IMR-90 (cell line): ENCODE measurements at regions not wholly inside any gene's neighbourhood (a gene's known extent, or its start where the extent isn't known, plus 50 kb on each side); places are given as distances from the start of the nearest gene placed in this dataset.

Experiments used
- ATAC-seq: fragments of 200-7000 bp; cut with Tn5 transposase; 2 replicates; pipeline ENCODE4 v1.9.1; 2020; ENCODE audit warnings: low read depth, mild to moderate bottlenecking, moderate library complexity
- BruUV-seq: library from RNA; stranded (reverse); fragments of 400-500 nt; replicated peaks from 2 replicates; lab custom pipeline; 2021; lab: Mats Ljungman, UMichigan
- CTCF ChIA-PET: fragments of 300-600 bp; formaldehyde crosslinking; extraction: SDS; loops from one replicate; lab custom pipeline; 2021; ENCODE audit warnings: antibody characterized with exemption; lab: Yijun Ruan, JAX
- POLR2A ChIA-PET: fragments of 300-600 bp; sonication (Branson Sonifier 250); formaldehyde crosslinking; loops from one replicate; lab custom pipeline; 2022; ENCODE audit warnings: antibody characterized with exemption; ENCODE audit not compliant: unreplicated experiment; lab: Charles Lee
- DNase-seq: peaks from one replicate; pipeline ENCODE4 v3.0.0; 2013
- H2AFZ ChIP-seq: replicated peaks from 2 replicates; pipeline ENCODE3; 2013; ENCODE audit warnings: low read length, mild to moderate bottlenecking; ENCODE audit not compliant: poor library complexity
- H2AK5ac ChIP-seq: 2 replicates; pipeline ENCODE4 v1.6.1; 2013; ENCODE audit warnings: low read depth, low read length, inconsistent platforms
- H2AK9ac ChIP-seq: replicated peaks from 2 replicates; pipeline ENCODE3; 2013; ENCODE audit warnings: mild to moderate bottlenecking, low read depth, low read length, moderate library complexity; ENCODE audit not compliant: poor library complexity
- H2BK120ac ChIP-seq: 2 replicates; pipeline ENCODE4 v1.6.1; 2013; ENCODE audit warnings: low read depth, low read length, inconsistent platforms
- H2BK15ac ChIP-seq: 3 replicates; pipeline ENCODE4 v1.6.1; 2013; ENCODE audit warnings: low read depth, low read length, inconsistent platforms
- H2BK20ac ChIP-seq: 2 replicates; pipeline ENCODE4 v1.6.1; 2013; ENCODE audit warnings: low read depth, mild to moderate bottlenecking, inconsistent platforms, low read length, moderate library complexity
- H2BK5ac ChIP-seq: 2 replicates; pipeline ENCODE4 v1.6.1; 2013; ENCODE audit warnings: mild to moderate bottlenecking, low read depth, low read length, inconsistent platforms; ENCODE audit not compliant: poor library complexity, severe bottlenecking
- H3K14ac ChIP-seq: replicated peaks from 2 replicates; pipeline ENCODE4 v1.6.1; 2013; ENCODE audit warnings: low read depth, low read length, inconsistent platforms
- H3K18ac ChIP-seq: 2 replicates; pipeline ENCODE4 v1.6.1; 2013; ENCODE audit warnings: low read depth, low read length, control low read depth
- H3K23ac ChIP-seq: 2 replicates; pipeline ENCODE4 v1.6.1; 2013; ENCODE audit warnings: low read depth, low read length, inconsistent platforms
- H3K27ac ChIP-seq: 2 replicates; pipeline ENCODE4 v1.5.1; 2013; ENCODE audit warnings: mild to moderate bottlenecking, control low read depth, low read length; ENCODE audit not compliant: insufficient read depth
- H3K27me3 ChIP-seq: 2 replicates; pipeline ENCODE4 v1.6.1; 2013; ENCODE audit warnings: low read length; ENCODE audit not compliant: control insufficient read depth, insufficient read depth
- H3K36me3 ChIP-seq: 2 replicates; pipeline ENCODE4 v1.6.1; 2013; ENCODE audit warnings: low read length, mixed read lengths; ENCODE audit not compliant: control insufficient read depth, insufficient read depth
- H3K4ac ChIP-seq: 2 replicates; pipeline ENCODE4 v1.6.1; 2013; ENCODE audit warnings: low read depth, low read length, inconsistent platforms
- H3K4me1 ChIP-seq: 2 replicates; pipeline ENCODE4 v1.6.1; 2013; ENCODE audit warnings: low read length, mixed read lengths; ENCODE audit not compliant: control insufficient read depth, insufficient read depth
- H3K4me2 ChIP-seq: 2 replicates; pipeline ENCODE4 v1.6.1; 2013; ENCODE audit warnings: low read depth, mild to moderate bottlenecking, control low read depth, low read length, moderate library complexity
- H3K4me3 ChIP-seq: 2 replicates; pipeline ENCODE4 v1.5.1; 2013; ENCODE audit warnings: low read depth, mild to moderate bottlenecking, control low read depth, low read length, moderate library complexity; ENCODE audit not compliant: insufficient read depth
- H3K56ac ChIP-seq: 2 replicates; pipeline ENCODE4 v1.6.1; 2013; ENCODE audit warnings: low read length, inconsistent platforms; ENCODE audit not compliant: insufficient read depth; ENCODE audit errors: extremely low read depth
- H3K79me1 ChIP-seq, 2 experiments: 2 replicates each; pipeline ENCODE4 v1.6.1; 2013; ENCODE audit warnings: low read length in 2 of 2, inconsistent platforms in 1 of 2, low read depth in 1 of 2
- H3K9ac ChIP-seq: 2 replicates; pipeline ENCODE4 v1.6.1; 2013; ENCODE audit warnings: low read depth, low read length, control low read depth
- H3K9me1 ChIP-seq: 2 replicates; pipeline ENCODE4 v1.6.1; 2013; ENCODE audit warnings: low read length, inconsistent platforms; ENCODE audit not compliant: insufficient read depth
- H3K9me3 ChIP-seq: 2 replicates; pipeline ENCODE4 v1.6.1; 2013; ENCODE audit warnings: low read length; ENCODE audit not compliant: control insufficient read depth, insufficient read depth
- H4K20me1 ChIP-seq: 2 replicates; pipeline ENCODE4 v1.6.1; 2013; ENCODE audit warnings: low read length, inconsistent platforms; ENCODE audit not compliant: insufficient read depth
- H4K5ac ChIP-seq: 2 replicates; pipeline ENCODE4 v1.6.1; 2013; ENCODE audit warnings: mild to moderate bottlenecking, low read depth, low read length, control low read depth
- H4K8ac ChIP-seq, 2 experiments: 2 replicates each; pipeline ENCODE4 v1.6.1; 2013; ENCODE audit warnings: low read depth in 2 of 2, low read length in 2 of 2, control low read depth in 1 of 2, inconsistent platforms in 1 of 2
- H4K91ac ChIP-seq: 2 replicates; pipeline ENCODE4 v1.6.1; 2013; ENCODE audit warnings: low read depth, low read length, inconsistent platforms; ENCODE audit not compliant: insufficient read depth
- BHLHE40 ChIP-seq: fragments of 150-350 bp; IDR thresholded peaks from 2 replicates; pipeline ENCODE4 v1.6.1; 2016; ENCODE audit warnings: mild to moderate bottlenecking, low read depth, low read length
- CEBPB ChIP-seq: IDR thresholded peaks from 2 replicates; pipeline ENCODE4 v1.6.1; 2012; ENCODE audit warnings: low read depth, low read length, improper control_type of control experiment
- CHD1 ChIP-seq: IDR thresholded peaks from 2 replicates; pipeline ENCODE4 v1.6.1; 2012; ENCODE audit warnings: low read depth, low read length, improper control_type of control experiment
- CTCF ChIP-seq: conservative IDR thresholded peaks from 2 replicates; pipeline ENCODE4 v1.5.1; 2012; ENCODE audit warnings: mild to moderate bottlenecking, low read depth, low read length, improper control_type of control experiment
- ELK1 ChIP-seq: fragments of 150-350 bp; IDR thresholded peaks from 2 replicates; pipeline ENCODE4 v1.6.1; 2016; ENCODE audit warnings: low read depth, mild to moderate bottlenecking, low read length, moderate library complexity, borderline replicate concordance
- FOS ChIP-seq: fragments of 150-350 bp; IDR thresholded peaks from 2 replicates; pipeline ENCODE4 v1.6.1; 2016; ENCODE audit warnings: low read depth, low read length
- MAFK ChIP-seq: IDR thresholded peaks from 2 replicates; pipeline ENCODE4 v1.6.1; 2012; ENCODE audit warnings: low read depth, low read length, improper control_type of control experiment
- MAZ ChIP-seq: IDR thresholded peaks from 2 replicates; pipeline ENCODE4 v1.6.1; 2012; ENCODE audit warnings: low read depth, mild to moderate bottlenecking, low read length, improper control_type of control experiment, moderate library complexity, borderline replicate concordance
- MXI1 ChIP-seq: IDR thresholded peaks from 2 replicates; pipeline ENCODE4 v1.6.1; 2012; ENCODE audit warnings: low read depth, mild to moderate bottlenecking, low read length, moderate library complexity, borderline replicate concordance
- NFE2L2 ChIP-seq: fragments of 150-350 bp; IDR thresholded peaks from 2 replicates; pipeline ENCODE4 v1.6.1; 2016; ENCODE audit warnings: low read depth, mild to moderate bottlenecking, low read length
- POLR2A ChIP-seq: IDR thresholded peaks from 2 replicates; pipeline ENCODE4 v1.6.1; 2012; ENCODE audit warnings: mild to moderate bottlenecking, low read depth, low read length
- RAD21 ChIP-seq: IDR thresholded peaks from 2 replicates; pipeline ENCODE4 v1.6.1; 2012; ENCODE audit warnings: low read length, improper control_type of control experiment
- RCOR1 ChIP-seq: IDR thresholded peaks from 2 replicates; pipeline ENCODE4 v1.6.1; 2012; ENCODE audit warnings: mild to moderate bottlenecking, low read length, improper control_type of control experiment; ENCODE audit not compliant: insufficient replicate concordance
- RFX5 ChIP-seq: IDR thresholded peaks from 2 replicates; pipeline ENCODE4 v1.8.0; 2012; ENCODE audit warnings: low read depth, mild to moderate bottlenecking, low read length, moderate library complexity
- SMC3 ChIP-seq: fragments of 150-350 bp; IDR thresholded peaks from 2 replicates; pipeline ENCODE4 v1.6.1; 2016; ENCODE audit warnings: low read depth, mild to moderate bottlenecking, antibody characterized with exemption, low read length, moderate library complexity
- USF2 ChIP-seq: fragments of 150-350 bp; IDR thresholded peaks from 2 replicates; pipeline ENCODE4 v1.6.1; 2017; ENCODE audit warnings: mild to moderate bottlenecking, antibody characterized with exemption, low read length, low read depth
- dilution Hi-C: fragments of 300-500 bp; cut with HindIII; formaldehyde crosslinking; loops from one replicate; pipeline ENCODE4 v1.14.3; 2018; ENCODE audit warnings: low sequenced_read_pairs; ENCODE audit not compliant: unreplicated experiment
- in situ Hi-C: fragments of 300-500 bp; cut with MboI; formaldehyde crosslinking; loops from 3 replicates; pipeline ENCODE4 v1.14.3; 2019; ENCODE audit warnings: low sequenced_read_pairs, inconsistent platforms, mixed read lengths
- intact Hi-C: fragments of 100-400 bp; cut with micrococcal nuclease; formaldehyde crosslinking; loops from 2 replicates; pipeline ENCODE4 v1.10.0; 2022

- no peak overlapping the region for H2AFZ ChIP-seq
- no peak overlapping the region for H2BK15ac ChIP-seq
- no peaks in the 10 kb centered on the region for H3K27me3 ChIP-seq
- H3K4ac ChIP-seq, result no peak overlapping the region
- no peak overlapping the region for H3K27ac ChIP-seq
- no peak overlapping the region for H3K14ac ChIP-seq
- H3K4me3 ChIP-seq, result no peak overlapping the region
- H3K9me3 ChIP-seq, result no peaks in the 10 kb centered on the region
- ATAC-seq (no peak), DNase-seq (no peak)
- dilution Hi-C loops, result no loop called here
- H3K4me2 ChIP-seq, result no peak overlapping the region
- no peak overlapping the region for H4K8ac ChIP-seq
- no peak overlapping the region for H4K5ac ChIP-seq
- H3K36me3 ChIP-seq, result no peaks in the 10 kb centered on the region
- no peak overlapping the region for H3K56ac ChIP-seq
- no peaks in the 10 kb centered on the region for H3K9me1 ChIP-seq
- CTCF ChIA-PET, result no interaction called here
- no peak for TF ChIP-seq RAD21
- no peak for TF ChIP-seq NFE2L2
- no peak for TF ChIP-seq RFX5
- no peak for TF ChIP-seq RCOR1
- TF ChIP-seq CHD1, result no peak
- no peak for TF ChIP-seq CEBPB
- TF ChIP-seq FOS, result no peak
- TF ChIP-seq BHLHE40, result no peak
- TF ChIP-seq SMC3, result no peak
- TF ChIP-seq MAFK, result no peak
- TF ChIP-seq POLR2A, result no peak
- TF ChIP-seq MAZ, result no peak
- TF ChIP-seq MXI1, result no peak
- TF ChIP-seq CTCF, result no peak
- TF ChIP-seq USF2, result no peak
- no peak for TF ChIP-seq ELK1
- POLR2A ChIA-PET, result no interaction called here
- no TSS peak for BruUV-seq
- H4K20me1 ChIP-seq, result no peaks in the 10 kb centered on the region
- no peaks in the 10 kb centered on the region for H3K79me1 ChIP-seq
- H2BK20ac ChIP-seq, result no peak overlapping the region
- H2AK9ac ChIP-seq, result no peak overlapping the region
- no peaks in the 10 kb centered on the region for H3K4me1 ChIP-seq
- H3K9ac ChIP-seq, result no peak overlapping the region
- no peak overlapping the region for H2BK5ac ChIP-seq
- no peak overlapping the region for H3K23ac ChIP-seq
- no peak overlapping the region for H3K18ac ChIP-seq
- in situ Hi-C loops, result no loop called here
- no peak overlapping the region for H2BK120ac ChIP-seq
- H2AK5ac ChIP-seq, result no peak overlapping the region
- intact Hi-C loops, result no loop called here
- H4K91ac ChIP-seq, result no peak overlapping the region
These were observed 149.0 kb downstream of the AHSP start for GRCh38 chr16:31676731-31677130.
